Activated T-helper 1 cell treated with Interleukin-2 at 50 U/mL for 16 hours (primary cell): ENCODE measurements at regions not wholly inside any gene's neighbourhood (a gene's known extent, or its start where the extent isn't known, plus 50 kb on each side); places are given as distances from the start of the nearest gene placed in this dataset.
"Not testable (repeated sequence)": the region's sequence is repeated elsewhere in the genome, so short reads cannot be mapped to it uniquely, and the experiment has no call there.

ENCODE experiments used
- DNase-seq: peaks from one replicate; pipeline ENCODE4 v3.0.0-alpha.2; 2020; ENCODE audit warnings: low read depth

GRCh38 chr5:79924936-79925893 lies 65.8 kb downstream of the MTX3 start:
- DNase-seq = no peak

DNA sequence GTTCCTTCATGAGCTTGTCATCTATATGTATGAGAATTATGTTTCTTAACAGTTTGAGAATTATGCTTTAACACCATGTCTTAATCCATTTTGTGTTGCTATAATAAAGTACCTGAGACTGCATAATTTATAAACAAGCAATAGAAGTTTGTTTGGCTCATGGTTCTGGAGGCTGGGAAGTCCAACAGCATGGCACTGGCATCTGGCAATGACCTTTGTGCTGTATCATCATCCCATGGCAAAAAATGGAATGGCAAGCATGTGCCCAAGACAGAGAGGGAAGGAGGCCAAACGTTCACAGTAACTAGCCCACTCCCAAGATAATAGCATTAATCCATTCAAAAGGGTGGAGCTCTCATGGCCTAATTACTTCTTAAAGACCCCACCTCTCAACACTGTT lies 67.6 kb downstream of the MTX3 start:
- DNase-seq = no peak

DNA sequence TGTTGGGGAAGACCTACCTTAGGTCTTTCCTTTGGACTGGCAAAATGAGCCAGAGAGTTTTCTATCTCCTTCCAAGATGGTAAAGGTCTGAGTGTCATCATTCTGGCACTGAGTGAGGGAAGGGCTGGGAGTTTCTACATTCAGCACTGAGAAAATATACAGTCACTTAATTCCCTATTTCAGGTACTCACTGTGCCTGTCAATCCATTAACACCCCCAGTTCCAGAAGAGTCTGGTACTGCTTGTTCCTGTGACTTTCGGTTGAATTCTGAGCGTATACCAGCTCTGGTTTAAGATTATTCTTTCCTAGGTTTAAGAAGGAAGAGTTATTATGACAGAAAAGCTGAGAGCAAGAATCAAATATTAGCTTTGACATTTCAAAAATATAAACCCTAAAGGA lies 68.4 kb downstream of the MTX3 start:
- no peak for DNase-seq

GRCh38 chr5:79907452-79907851 lies 83.6 kb downstream of the MTX3 start:
- DNase-seq = not testable (repeated sequence)

DNA sequence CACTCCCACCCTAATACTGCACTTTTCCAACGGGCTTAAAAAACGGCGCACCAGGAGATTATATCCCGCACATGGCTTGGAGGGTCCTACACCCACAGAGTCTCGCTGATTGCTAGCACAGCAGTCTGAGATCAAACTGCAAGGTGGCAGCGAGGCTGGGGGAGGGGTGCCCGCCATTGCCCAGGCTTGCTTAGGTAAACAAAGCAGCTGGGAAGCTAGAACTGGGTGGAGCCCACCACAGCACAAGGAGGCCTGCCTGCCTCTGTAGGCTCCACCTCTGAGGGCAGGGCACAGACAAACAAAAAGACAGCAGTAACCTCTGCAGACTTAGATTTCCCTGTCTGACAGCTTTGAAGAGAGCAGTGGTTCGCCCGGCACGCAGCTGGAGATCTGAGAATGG lies 88.5 kb downstream of the MTX3 start:
- DNase-seq = not testable (repeated sequence)

DNA sequence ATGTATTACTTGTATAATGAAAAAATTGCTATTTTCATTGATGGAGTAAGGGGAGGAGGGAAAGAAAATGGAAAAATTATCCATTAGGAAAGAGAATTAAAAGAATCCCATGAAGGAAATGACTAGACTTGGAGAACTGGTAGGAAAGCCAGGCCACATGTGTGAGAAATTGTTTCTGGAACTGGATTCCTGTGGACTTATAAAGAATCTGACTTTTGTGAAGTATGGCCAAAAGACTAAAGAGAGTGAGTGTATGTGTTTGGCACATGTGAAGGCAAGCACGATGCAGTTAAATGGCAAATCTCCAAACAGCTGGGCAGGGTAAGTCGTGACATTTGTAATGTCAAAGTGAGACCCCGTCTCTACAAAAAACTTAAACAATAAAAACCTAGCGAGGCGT lies 89.4 kb downstream of the MTX3 start:
- DNase-seq = no peak

DNA sequence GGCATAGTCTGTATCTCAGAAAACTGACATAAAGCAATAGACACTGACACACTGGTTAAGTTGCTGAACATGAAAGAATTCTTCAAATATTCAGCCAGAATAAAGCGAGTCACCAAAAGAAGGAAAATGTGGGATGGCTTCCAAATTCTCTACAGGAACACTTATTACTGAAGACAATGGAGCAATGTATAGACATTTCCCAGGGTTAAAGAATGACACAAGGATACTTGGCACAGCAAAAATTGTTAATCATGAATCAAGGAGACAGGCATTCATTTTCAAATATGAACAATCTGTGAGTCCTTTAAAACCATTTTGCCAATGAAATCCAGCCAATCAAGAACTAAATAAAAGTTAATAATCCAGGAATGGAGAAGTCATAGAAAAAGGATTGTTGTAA lies 92.5 kb downstream of the MTX3 start:
- no peak for DNase-seq

DNA sequence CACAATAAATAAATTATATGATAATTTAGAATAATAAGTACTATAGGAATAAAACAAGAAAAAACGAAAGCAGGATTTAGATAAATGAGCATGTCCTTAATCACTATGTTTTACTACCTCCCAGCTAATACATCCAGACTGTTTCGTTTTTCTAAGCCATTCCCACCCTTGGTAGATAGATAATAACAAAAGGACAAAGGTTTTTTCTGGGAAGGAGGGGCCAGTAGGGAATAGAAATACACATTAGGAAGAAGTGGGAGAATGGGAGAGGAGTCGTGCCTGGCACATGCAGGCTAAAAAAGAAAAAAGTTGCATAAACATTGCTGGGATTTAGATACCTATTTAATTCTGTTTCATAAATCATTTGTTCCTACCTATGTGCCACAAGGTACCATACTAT lies 97.1 kb downstream of the MTX3 start:
- no peak for DNase-seq

GRCh38 chr5:79893485-79893884 lies 97.6 kb downstream of the MTX3 start:
- no peak for DNase-seq

- no peak for DNase-seq
Measured at GRCh38 chr5:79890930-79891249, 100.2 kb downstream of the MTX3 start.

DNA sequence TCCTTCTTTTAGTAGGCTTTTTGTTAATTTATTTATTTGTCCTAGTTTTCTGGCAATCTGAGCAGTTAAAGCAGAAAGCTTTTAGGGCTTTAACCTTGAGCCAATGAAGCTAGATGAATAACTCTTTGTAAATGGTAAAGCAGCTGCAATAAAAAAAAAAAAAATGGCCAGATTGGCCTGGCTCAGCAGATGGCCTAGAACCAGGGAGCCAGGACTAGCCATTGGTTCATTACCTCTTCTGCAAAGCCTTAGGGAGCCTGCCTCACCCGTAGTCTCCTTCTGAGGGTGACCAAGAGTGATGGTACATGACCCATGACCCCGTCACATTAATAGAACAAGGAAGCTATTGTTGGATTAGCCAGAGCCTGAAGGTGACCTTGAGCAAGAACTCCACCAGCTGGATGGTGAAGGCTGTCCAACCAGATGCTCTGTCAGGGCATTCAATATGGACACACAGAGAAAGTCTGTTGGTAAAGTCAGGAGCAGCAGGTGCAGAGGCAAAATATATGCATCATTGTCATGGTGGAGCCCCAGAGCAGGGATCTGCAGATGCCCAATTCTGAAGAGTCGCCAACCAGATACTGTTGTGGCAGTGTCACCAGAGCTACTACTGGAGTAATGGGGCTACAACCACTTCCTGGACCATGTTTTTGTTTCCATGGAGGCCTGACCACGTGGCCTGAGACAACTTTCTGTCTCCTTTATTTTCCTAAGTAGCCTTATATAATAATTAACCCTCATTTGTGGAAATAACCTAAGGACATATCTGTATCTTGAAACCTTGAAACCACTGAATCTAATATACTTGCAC lies 100.7 kb downstream of the MTX3 start:
- no peak for DNase-seq

DNA sequence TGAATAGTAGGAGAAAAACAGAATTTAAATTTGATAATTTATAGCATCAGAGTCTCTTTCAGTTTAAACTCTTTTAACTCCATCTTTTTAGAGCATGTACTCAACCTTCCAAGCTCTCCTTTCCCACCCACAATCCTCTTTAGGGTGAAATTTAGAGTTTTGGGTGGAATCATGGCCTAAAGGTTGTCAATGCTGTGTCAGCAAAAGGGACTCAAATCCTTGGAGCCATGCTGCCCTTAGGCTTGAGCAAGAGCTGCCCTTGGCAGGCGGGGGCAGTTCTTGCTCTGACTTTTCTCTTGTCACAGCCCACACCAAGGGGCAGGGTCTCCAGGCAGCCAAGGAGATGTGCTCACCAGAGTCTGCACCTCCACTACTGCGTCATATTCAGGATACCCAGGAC lies 102.4 kb downstream of the MTX3 start:
- no peak for DNase-seq

GRCh38 chr5:79886925-79887655 lies 104.0 kb downstream of the MTX3 start:
- no peak for DNase-seq

DNA sequence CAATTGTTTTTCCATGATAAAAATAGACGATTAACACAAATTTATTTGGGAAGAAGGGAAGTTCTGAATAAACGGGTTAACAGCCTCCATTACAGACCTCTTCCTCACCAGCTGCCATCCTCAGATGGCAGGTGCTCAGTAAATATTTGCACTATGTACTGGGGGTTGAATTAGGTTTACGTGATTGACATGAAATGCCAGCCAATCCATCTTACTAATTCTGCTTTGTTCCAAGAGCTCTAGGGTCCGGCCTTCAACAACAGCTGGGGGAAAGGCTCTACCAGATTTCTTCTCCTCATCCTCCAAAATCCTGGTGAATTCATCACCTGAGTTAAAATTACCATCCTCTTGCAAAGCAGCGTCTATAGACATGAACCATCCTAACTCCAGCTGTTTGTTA lies 104.6 kb downstream of the MTX3 start:
- no peak for DNase-seq

DNA sequence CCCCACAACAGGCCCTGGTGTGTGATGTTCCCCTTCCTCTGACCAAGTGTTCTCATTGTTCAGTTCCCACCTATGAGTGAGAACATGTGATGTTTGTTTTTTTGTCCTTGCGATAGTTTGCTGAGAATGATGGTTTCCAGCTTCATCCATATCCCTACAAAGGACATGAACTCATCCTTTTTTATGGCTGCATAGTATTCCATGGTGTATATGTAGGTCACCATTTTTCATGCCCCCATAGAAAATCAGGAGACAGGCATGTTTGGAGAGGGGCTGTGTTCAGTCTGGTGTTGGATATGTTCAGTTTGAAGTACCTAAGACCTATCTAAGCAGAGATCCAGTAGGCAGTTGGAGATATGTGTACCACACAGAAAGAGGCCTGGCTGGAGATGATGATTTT lies 111.2 kb downstream of the MTX3 start:
- DNase-seq = not testable (repeated sequence)

GRCh38 chr5:79878721-79879336 lies 112.2 kb downstream of the MTX3 start:
- DNase-seq = no peak

- DNase-seq = no peak
Measured at GRCh38 chr5:79878136-79878679, 112.9 kb downstream of the MTX3 start.

GRCh38 chr5:79876456-79876855 lies 114.6 kb downstream of the MTX3 start:
- DNase-seq = no peak

DNA sequence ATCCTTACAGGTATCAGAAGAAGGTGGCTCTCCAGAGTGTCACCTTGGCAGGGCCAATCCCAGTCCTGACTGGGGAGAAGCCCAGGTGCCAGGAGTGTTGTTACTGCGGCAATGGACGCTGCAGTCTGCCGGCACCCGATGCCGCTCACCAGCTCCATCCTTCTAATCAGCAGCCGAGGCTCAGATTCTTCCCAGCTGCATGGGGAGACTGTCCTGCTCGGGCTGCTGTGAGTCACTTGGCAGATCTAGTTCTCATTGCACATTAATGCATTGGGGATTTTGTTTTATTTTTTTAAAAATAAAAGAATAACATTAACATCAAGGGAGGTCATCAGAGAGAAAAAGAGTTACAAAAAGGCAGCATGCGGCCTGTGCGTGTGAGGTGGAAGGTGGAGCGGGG lies 115.8 kb downstream of the MTX3 start:
- DNase-seq = no peak

GRCh38 chr5:79873187-79873586 lies 117.9 kb downstream of the MTX3 start:
- DNase-seq = no peak

GRCh38 chr5:79872291-79872690 lies 118.8 kb downstream of the MTX3 start:
- DNase-seq = no peak
